ENCODE measurements at regions not wholly inside any gene's neighbourhood (a gene's known extent, or its start where the extent isn't known, plus 50 kb on each side); places are given as distances from the start of the nearest gene placed in this dataset.

DNA sequence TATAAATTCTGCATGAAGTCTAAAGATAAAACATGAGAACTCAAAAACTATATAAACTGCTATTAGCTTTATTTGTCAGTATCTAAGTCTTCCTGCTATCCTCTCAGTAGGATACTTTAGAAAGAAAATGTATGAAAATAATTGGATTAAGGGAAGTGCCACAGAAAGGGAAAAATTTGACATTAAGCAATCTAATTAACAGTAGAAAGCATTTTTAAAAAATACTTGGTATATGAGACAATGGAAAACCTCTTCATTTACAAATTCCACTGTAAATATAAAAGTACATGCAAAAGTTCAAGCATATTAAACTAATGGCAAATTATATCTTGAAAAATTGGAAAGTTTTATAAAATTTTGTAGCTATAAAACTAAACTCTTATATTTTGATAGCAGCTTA lies 518.6 kb upstream of the NUDT12 start:
- TF ChIP-seq POLR2AphosphoS5 (IDR thresholded peaks at IDR 0.05; ENCODE audit: low read depth, low read length), result no peak
- TF ChIP-seq, protein P1, sequence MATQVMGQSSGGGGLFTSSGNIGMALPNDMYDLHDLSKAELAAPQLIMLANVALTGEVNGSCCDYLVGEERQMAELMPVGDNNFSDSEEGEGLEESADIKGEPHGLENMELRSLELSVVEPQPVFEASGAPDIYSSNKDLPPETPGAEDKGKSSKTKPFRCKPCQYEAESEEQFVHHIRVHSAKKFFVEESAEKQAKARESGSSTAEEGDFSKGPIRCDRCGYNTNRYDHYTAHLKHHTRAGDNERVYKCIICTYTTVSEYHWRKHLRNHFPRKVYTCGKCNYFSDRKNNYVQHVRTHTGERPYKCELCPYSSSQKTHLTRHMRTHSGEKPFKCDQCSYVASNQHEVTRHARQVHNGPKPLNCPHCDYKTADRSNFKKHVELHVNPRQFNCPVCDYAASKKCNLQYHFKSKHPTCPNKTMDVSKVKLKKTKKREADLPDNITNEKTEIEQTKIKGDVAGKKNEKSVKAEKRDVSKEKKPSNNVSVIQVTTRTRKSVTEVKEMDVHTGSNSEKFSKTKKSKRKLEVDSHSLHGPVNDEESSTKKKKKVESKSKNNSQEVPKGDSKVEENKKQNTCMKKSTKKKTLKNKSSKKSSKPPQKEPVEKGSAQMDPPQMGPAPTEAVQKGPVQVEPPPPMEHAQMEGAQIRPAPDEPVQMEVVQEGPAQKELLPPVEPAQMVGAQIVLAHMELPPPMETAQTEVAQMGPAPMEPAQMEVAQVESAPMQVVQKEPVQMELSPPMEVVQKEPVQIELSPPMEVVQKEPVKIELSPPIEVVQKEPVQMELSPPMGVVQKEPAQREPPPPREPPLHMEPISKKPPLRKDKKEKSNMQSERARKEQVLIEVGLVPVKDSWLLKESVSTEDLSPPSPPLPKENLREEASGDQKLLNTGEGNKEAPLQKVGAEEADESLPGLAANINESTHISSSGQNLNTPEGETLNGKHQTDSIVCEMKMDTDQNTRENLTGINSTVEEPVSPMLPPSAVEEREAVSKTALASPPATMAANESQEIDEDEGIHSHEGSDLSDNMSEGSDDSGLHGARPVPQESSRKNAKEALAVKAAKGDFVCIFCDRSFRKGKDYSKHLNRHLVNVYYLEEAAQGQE (IDR thresholded peaks at IDR 0.05; ENCODE audit: insufficient read depth in 1 of 2, low read depth in 2 of 2, low read length in 2 of 2), result no peak
- no peak for TF ChIP-seq SIN3A (IDR thresholded peaks at IDR 0.05; ENCODE audit: borderline replicate concordance, insufficient read depth, low read length)
- no peak for TF ChIP-seq TAF1 (IDR thresholded peaks at IDR 0.05; ENCODE audit: borderline replicate concordance, insufficient read depth, low read length)

Data from PFSK-1 (cell line).